ENCODE measurements at regions not wholly inside any gene's neighbourhood (a gene's known extent, or its start where the extent isn't known, plus 50 kb on each side); places are given as distances from the start of the nearest gene placed in this dataset.

DNA sequence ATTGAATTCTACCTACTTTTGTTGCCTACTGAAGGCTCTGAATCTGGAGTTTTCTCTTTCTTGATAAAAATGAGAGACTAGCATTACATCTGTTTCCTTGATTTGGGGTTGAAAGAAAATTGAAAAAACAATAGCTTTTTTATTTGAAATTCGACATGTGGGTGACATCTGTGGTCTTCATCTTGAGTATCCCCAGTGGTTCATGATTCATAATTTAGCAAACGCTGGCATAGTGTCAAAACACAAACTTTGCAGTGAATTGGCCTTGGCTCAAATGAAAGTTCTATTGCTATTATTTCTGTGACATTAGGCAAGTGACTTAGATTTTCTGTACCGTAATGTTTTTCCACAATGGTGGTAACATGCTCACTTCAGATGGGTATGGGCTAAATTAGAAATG is 747.6 kb downstream of the PCDH7 start:
- BruUV-seq (replicated peaks) = no TSS peak
- no peak for ATAC-seq

DNA sequence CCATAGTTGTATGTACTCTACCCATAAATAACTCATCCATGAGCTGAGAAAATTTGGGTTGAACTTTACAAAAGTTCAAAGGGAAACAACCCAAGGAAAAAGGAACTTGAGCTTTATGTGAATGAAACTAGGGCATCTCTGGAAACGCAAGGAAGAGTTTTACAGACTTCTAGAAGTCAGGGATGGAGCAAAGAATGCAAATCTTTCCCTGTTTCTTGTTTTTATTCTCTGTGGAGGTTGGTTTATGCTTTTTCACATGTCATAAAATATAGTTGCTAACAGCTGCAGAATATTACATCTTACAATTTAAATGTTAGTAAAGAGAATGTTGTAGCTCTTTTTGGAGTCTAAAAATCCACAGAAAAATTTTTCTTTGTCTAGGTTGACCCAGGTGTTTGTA is 754.1 kb downstream of the PCDH7 start:
- intact Hi-C loops (cut with micrococcal nuclease; ENCODE audit: unreplicated experiment) (no loop called here), in situ Hi-C loops (cut with HindIII; ENCODE audit: low pct_unique_long_range_greater_than_20kb, low sequenced_read_pairs) (no loop called here)
- ChIA-PET CTCF (no interaction called here), POLR2A (no interaction called here)
- BruUV-seq (replicated peaks) = no TSS peak
- ATAC-seq (no peak), DNase-seq (ENCODE audit: low read depth, low spot score) (no peak)
- H3K27me3 ChIP-seq (ENCODE audit: control insufficient read depth, insufficient read depth, low read length) = no peaks in the 10 kb centered on the region
- H3K4me3 ChIP-seq (ENCODE audit: low read depth in 2 of 2, low read length in 2 of 2) = no peak overlapping the region
- no peaks in the 10 kb centered on the region for H3K36me3 ChIP-seq (ENCODE audit: control insufficient read depth, insufficient read depth, low read length)
- TF ChIP-seq POLR2AphosphoS5 (IDR thresholded peaks at IDR 0.05; ENCODE audit: low read depth, low read length) = no peak
- TF ChIP-seq, protein P1, sequence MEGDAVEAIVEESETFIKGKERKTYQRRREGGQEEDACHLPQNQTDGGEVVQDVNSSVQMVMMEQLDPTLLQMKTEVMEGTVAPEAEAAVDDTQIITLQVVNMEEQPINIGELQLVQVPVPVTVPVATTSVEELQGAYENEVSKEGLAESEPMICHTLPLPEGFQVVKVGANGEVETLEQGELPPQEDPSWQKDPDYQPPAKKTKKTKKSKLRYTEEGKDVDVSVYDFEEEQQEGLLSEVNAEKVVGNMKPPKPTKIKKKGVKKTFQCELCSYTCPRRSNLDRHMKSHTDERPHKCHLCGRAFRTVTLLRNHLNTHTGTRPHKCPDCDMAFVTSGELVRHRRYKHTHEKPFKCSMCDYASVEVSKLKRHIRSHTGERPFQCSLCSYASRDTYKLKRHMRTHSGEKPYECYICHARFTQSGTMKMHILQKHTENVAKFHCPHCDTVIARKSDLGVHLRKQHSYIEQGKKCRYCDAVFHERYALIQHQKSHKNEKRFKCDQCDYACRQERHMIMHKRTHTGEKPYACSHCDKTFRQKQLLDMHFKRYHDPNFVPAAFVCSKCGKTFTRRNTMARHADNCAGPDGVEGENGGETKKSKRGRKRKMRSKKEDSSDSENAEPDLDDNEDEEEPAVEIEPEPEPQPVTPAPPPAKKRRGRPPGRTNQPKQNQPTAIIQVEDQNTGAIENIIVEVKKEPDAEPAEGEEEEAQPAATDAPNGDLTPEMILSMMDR (IDR thresholded peaks at IDR 0.05) = no peak
- no peak for TF ChIP-seq TCF7L2 (IDR thresholded peaks at IDR 0.05; ENCODE audit: low read depth, low read length)
- TF ChIP-seq, protein P2, sequence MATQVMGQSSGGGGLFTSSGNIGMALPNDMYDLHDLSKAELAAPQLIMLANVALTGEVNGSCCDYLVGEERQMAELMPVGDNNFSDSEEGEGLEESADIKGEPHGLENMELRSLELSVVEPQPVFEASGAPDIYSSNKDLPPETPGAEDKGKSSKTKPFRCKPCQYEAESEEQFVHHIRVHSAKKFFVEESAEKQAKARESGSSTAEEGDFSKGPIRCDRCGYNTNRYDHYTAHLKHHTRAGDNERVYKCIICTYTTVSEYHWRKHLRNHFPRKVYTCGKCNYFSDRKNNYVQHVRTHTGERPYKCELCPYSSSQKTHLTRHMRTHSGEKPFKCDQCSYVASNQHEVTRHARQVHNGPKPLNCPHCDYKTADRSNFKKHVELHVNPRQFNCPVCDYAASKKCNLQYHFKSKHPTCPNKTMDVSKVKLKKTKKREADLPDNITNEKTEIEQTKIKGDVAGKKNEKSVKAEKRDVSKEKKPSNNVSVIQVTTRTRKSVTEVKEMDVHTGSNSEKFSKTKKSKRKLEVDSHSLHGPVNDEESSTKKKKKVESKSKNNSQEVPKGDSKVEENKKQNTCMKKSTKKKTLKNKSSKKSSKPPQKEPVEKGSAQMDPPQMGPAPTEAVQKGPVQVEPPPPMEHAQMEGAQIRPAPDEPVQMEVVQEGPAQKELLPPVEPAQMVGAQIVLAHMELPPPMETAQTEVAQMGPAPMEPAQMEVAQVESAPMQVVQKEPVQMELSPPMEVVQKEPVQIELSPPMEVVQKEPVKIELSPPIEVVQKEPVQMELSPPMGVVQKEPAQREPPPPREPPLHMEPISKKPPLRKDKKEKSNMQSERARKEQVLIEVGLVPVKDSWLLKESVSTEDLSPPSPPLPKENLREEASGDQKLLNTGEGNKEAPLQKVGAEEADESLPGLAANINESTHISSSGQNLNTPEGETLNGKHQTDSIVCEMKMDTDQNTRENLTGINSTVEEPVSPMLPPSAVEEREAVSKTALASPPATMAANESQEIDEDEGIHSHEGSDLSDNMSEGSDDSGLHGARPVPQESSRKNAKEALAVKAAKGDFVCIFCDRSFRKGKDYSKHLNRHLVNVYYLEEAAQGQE (IDR thresholded peaks at IDR 0.05; ENCODE audit: insufficient read depth in 1 of 2, low read depth in 2 of 2, low read length in 1 of 2) = no peak
- TF ChIP-seq SIN3A (IDR thresholded peaks at IDR 0.05; ENCODE audit: borderline replicate concordance, insufficient read depth, low read depth, low read length) = no peak
- no peak overlapping the region for H3K27ac ChIP-seq (ENCODE audit: low read length)
- no peaks in the 10 kb centered on the region for H3K9me3 ChIP-seq (ENCODE audit: control insufficient read depth, insufficient read depth, low read depth, low read length)
- H3K4me1 ChIP-seq (ENCODE audit: control insufficient read depth, insufficient read depth, low read length) = no peaks in the 10 kb centered on the region

More for the DNA sequence above, 747.6 kb downstream of the PCDH7 start:
- Histone ChIP-seq H3K36me3 (ENCODE audit: control insufficient read depth, insufficient read depth, low read length) (no peaks in the 10 kb centered on the region), H3K9me3 (ENCODE audit: control insufficient read depth, insufficient read depth, low read depth, low read length) (no peaks in the 10 kb centered on the region), H3K4me3 (ENCODE audit: low read depth in 2 of 2, low read length in 2 of 2) (no peak overlapping the region), H3K27ac (ENCODE audit: low read length) (no peak overlapping the region), H3K27me3 (ENCODE audit: control insufficient read depth, insufficient read depth, low read length) (no peaks in the 10 kb centered on the region), H3K4me1 (ENCODE audit: control insufficient read depth, insufficient read depth, low read length) (no peaks in the 10 kb centered on the region)
- CTCF ChIA-PET = no interaction called here
- no peak for DNase-seq (ENCODE audit: low read depth, low spot score)
- POLR2A ChIA-PET = no interaction called here
- TF ChIP-seq POLR2AphosphoS5 (IDR thresholded peaks at IDR 0.05; ENCODE audit: low read depth, low read length) = no peak
- TF ChIP-seq, protein P1 (IDR thresholded peaks at IDR 0.05) = no peak
- no peak for TF ChIP-seq TCF7L2 (IDR thresholded peaks at IDR 0.05; ENCODE audit: low read depth, low read length)
- TF ChIP-seq, protein P2 (IDR thresholded peaks at IDR 0.05; ENCODE audit: insufficient read depth in 1 of 2, low read depth in 2 of 2, low read length in 1 of 2) = no peak
- TF ChIP-seq SIN3A (IDR thresholded peaks at IDR 0.05; ENCODE audit: borderline replicate concordance, insufficient read depth, low read depth, low read length) = no peak
- in situ Hi-C loops (cut with HindIII; ENCODE audit: low pct_unique_long_range_greater_than_20kb, low sequenced_read_pairs) = no loop called here
- intact Hi-C loops (cut with micrococcal nuclease; ENCODE audit: unreplicated experiment) = no loop called here

Data from Panc1 (cell line).